Sigmoid colon (tissue), 4 donors: ENCODE measurements at regions not wholly inside any gene's neighbourhood (a gene's known extent, or its start where the extent isn't known, plus 50 kb on each side); places are given as distances from the start of the nearest gene placed in this dataset.

Experiments
- POLR2AphosphoS5 ChIP-seq, 4 donors: sonication (generic); formaldehyde crosslinking; IDR thresholded peaks; one replicate each; pipeline ENCODE4 v1.6.1; 2017; ENCODE audit warnings: antibody characterized with exemption in 4 of 4
- TF ChIP-seq, protein P1 (sequence below), 4 experiments: fragments of 450-650 bp in 3 of 4; fragments of 200-600 bp in 1 of 4; IDR thresholded peaks; one replicate each; pipeline ENCODE4 v1.5.1; 2016 to 2019; ENCODE audit warnings: antibody characterized with exemption in 4 of 4, mild to moderate bottlenecking in 3 of 4, moderate library complexity in 2 of 4

DNA sequence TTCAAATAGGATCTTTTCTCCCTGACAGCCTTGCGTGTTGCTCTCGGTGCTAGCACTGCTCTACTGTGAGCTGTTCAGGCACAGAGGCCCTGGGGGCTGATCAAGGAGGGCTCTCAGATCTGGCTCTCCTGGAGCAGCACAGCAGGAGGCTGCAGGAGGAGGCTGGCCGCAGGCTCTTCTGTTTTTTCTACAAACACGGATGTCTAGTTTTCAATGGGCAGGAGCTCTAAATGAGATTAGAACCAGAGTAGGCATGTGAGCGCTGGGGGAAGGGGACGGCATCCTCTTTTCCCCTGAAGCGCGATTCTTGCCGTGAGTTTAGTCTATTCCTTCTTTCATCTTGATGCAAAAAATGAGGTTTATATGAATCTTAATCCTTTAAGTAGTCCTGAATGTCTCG is 61.7 kb upstream of the IRX4 start:
- TF ChIP-seq, protein P1, sequence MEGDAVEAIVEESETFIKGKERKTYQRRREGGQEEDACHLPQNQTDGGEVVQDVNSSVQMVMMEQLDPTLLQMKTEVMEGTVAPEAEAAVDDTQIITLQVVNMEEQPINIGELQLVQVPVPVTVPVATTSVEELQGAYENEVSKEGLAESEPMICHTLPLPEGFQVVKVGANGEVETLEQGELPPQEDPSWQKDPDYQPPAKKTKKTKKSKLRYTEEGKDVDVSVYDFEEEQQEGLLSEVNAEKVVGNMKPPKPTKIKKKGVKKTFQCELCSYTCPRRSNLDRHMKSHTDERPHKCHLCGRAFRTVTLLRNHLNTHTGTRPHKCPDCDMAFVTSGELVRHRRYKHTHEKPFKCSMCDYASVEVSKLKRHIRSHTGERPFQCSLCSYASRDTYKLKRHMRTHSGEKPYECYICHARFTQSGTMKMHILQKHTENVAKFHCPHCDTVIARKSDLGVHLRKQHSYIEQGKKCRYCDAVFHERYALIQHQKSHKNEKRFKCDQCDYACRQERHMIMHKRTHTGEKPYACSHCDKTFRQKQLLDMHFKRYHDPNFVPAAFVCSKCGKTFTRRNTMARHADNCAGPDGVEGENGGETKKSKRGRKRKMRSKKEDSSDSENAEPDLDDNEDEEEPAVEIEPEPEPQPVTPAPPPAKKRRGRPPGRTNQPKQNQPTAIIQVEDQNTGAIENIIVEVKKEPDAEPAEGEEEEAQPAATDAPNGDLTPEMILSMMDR (IDR thresholded peaks at IDR 0.05), result no peak
- TF ChIP-seq POLR2AphosphoS5 (IDR thresholded peaks at IDR 0.05), result no peak
